Muscle of leg (tissue), 3 donors: ENCODE measurements at regions not wholly inside any gene's neighbourhood (a gene's known extent, or its start where the extent isn't known, plus 50 kb on each side); places are given as distances from the start of the nearest gene placed in this dataset.

Experiments used
- DNase-seq: peaks from one replicate; pipeline ENCODE4 v3.0.0; 2013
- H3K27ac ChIP-seq: one replicate; pipeline ENCODE4 v1.5.1; 2013; ENCODE audit warnings: mild to moderate bottlenecking, low read length, control low read depth
- H3K27me3 ChIP-seq: one replicate; pipeline ENCODE4 v1.6.1; 2013; ENCODE audit warnings: low read length; ENCODE audit not compliant: control insufficient read depth, insufficient read depth
- H3K36me3 ChIP-seq: one replicate; pipeline ENCODE4 v1.6.1; 2013; ENCODE audit warnings: low read length; ENCODE audit not compliant: control insufficient read depth, insufficient read depth
- H3K4me1 ChIP-seq: one replicate; pipeline ENCODE4 v1.6.1; 2013; ENCODE audit warnings: low read length; ENCODE audit not compliant: control insufficient read depth, insufficient read depth
- H3K4me3 ChIP-seq: one replicate; pipeline ENCODE4 v1.5.1; 2013; ENCODE audit warnings: low read length, control low read depth
- H3K9me3 ChIP-seq: replicated peaks from 2 replicates; pipeline ENCODE4 v1.6.1; 2013; ENCODE audit warnings: low read depth, low read length; ENCODE audit not compliant: control insufficient read depth
- WGBS: methylation state at CpG from one replicate; pipeline ENCODE4 v1.1.5; 2013; ENCODE audit warnings: missing lambda C conversion rate; ENCODE audit not compliant: insufficient coverage; 5-methylcytosine and 5-hydroxymethylcytosine counted together

GRCh38 chr7:50199824-50200223 is 104.7 kb upstream of the IKZF1 start:
- 26% methylated on average over 3 of the region's 5 CpGs for WGBS
- no peaks in the 10 kb centered on the region for H3K9me3 ChIP-seq
- peaks cover 2% of the 10 kb centered on the region for H3K27me3 ChIP-seq
- H3K27ac ChIP-seq, result no peak overlapping the region
- H3K4me3 ChIP-seq, result no peak overlapping the region
- no peaks in the 10 kb centered on the region for H3K36me3 ChIP-seq
- H3K4me1 ChIP-seq, result no peaks in the 10 kb centered on the region
- no peak for DNase-seq

- Histone ChIP-seq H3K27ac (no peak overlapping the region), H3K27me3 (peaks cover 2% of the 10 kb centered on the region), H3K4me3 (no peak overlapping the region), H3K9me3 (no peaks in the 10 kb centered on the region), H3K36me3 (no peaks in the 10 kb centered on the region), H3K4me1 (no peaks in the 10 kb centered on the region)
- no peak for DNase-seq
- WGBS, result 69% methylated on average over 4 of the region's 9 CpGs
These were observed 104.5 kb upstream of the ZPBP start for GRCh38 chr7:50197549-50197948.

- Histone ChIP-seq H3K9me3 (no peaks in the 10 kb centered on the region), H3K4me3 (no peak overlapping the region), H3K36me3 (no peaks in the 10 kb centered on the region), H3K27ac (no peak overlapping the region), H3K4me1 (no peaks in the 10 kb centered on the region), H3K27me3 (peaks cover 3% of the 10 kb centered on the region)
- no peak for DNase-seq
- WGBS, result 49% methylated on average over 2 of the region's 3 CpGs
These were observed 103.7 kb upstream of the ZPBP start for GRCh38 chr7:50196719-50197118.

- H3K4me1 ChIP-seq, result no peaks in the 10 kb centered on the region
- H3K9me3 ChIP-seq, result no peaks in the 10 kb centered on the region
- no peak overlapping the region for H3K4me3 ChIP-seq
- no peaks in the 10 kb centered on the region for H3K36me3 ChIP-seq
- WGBS, result 33% methylated on average over 1 of the region's 1 CpG
- H3K27me3 ChIP-seq, result peaks cover 3% of the 10 kb centered on the region
- no peak overlapping the region for H3K27ac ChIP-seq
- DNase-seq, result no peak
These were observed 97.7 kb upstream of the ZPBP start for GRCh38 chr7:50190776-50191175.

GRCh38 chr7:50189371-50189770 is 96.3 kb upstream of the ZPBP start:
- DNase-seq, result no peak
- no peak overlapping the region for H3K27ac ChIP-seq
- no peaks in the 10 kb centered on the region for H3K4me1 ChIP-seq
- no peak overlapping the region for H3K4me3 ChIP-seq
- 71% methylated on average over 1 of the region's 2 CpGs for WGBS
- H3K27me3 ChIP-seq, result peaks cover 3% of the 10 kb centered on the region
- no peaks in the 10 kb centered on the region for H3K36me3 ChIP-seq
- no peaks in the 10 kb centered on the region for H3K9me3 ChIP-seq

- Histone ChIP-seq H3K36me3 (no peaks in the 10 kb centered on the region), H3K4me1 (no peaks in the 10 kb centered on the region), H3K27ac (no peak overlapping the region), H3K27me3 (no peaks in the 10 kb centered on the region), H3K4me3 (no peak overlapping the region), H3K9me3 (no peaks in the 10 kb centered on the region)
- 76% methylated on average over 6 of the region's 8 CpGs for WGBS
- DNase-seq, result no peak
These were observed 93.1 kb upstream of the ZPBP start for GRCh38 chr7:50185951-50186682.

GRCh38 chr7:50185208-50185607 is 92.2 kb upstream of the ZPBP start:
- 82% methylated on average over 2 of the region's 4 CpGs for WGBS
- H3K4me3 ChIP-seq, result no peak overlapping the region
- no peak overlapping the region for H3K27ac ChIP-seq
- no peaks in the 10 kb centered on the region for H3K27me3 ChIP-seq
- H3K36me3 ChIP-seq, result no peaks in the 10 kb centered on the region
- peak; percentile 17 for DNase-seq
- no peaks in the 10 kb centered on the region for H3K4me1 ChIP-seq
- H3K9me3 ChIP-seq, result no peaks in the 10 kb centered on the region

GRCh38 chr7:50184271-50184990 is 91.4 kb upstream of the ZPBP start:
- Histone ChIP-seq H3K4me3 (no peak overlapping the region), H3K4me1 (no peaks in the 10 kb centered on the region), H3K9me3 (no peaks in the 10 kb centered on the region), H3K27ac (no peak overlapping the region), H3K36me3 (no peaks in the 10 kb centered on the region), H3K27me3 (no peaks in the 10 kb centered on the region)
- DNase-seq, result no peak
- 79% methylated on average over 6 of the region's 11 CpGs for WGBS

GRCh38 chr7:50182759-50183158 is 89.7 kb upstream of the ZPBP start:
- no peak overlapping the region for H3K27ac ChIP-seq
- 9% methylated on average over 1 of the region's 3 CpGs for WGBS
- H3K36me3 ChIP-seq, result no peaks in the 10 kb centered on the region
- no peak overlapping the region for H3K4me3 ChIP-seq
- H3K4me1 ChIP-seq, result no peaks in the 10 kb centered on the region
- peak; percentile 59 for DNase-seq
- no peaks in the 10 kb centered on the region for H3K27me3 ChIP-seq
- H3K9me3 ChIP-seq, result no peaks in the 10 kb centered on the region

- H3K27me3 ChIP-seq, result no peaks in the 10 kb centered on the region
- 8% methylated on average over 2 of the region's 7 CpGs for WGBS
- H3K9me3 ChIP-seq, result no peaks in the 10 kb centered on the region
- H3K36me3 ChIP-seq, result no peaks in the 10 kb centered on the region
- H3K4me1 ChIP-seq, result no peaks in the 10 kb centered on the region
- no peak overlapping the region for H3K4me3 ChIP-seq
- H3K27ac ChIP-seq, result no peak overlapping the region
- DNase-seq, result peak; percentile 25
These were observed 88.0 kb upstream of the ZPBP start for GRCh38 chr7:50181081-50181480.
